Cardiac fibroblast (primary cell): ENCODE measurements at regions not wholly inside any gene's neighbourhood (a gene's known extent, or its start where the extent isn't known, plus 50 kb on each side); places are given as distances from the start of the nearest gene placed in this dataset.

Source experiments
- DNase-seq, 2 donors: peaks; one replicate each; pipeline versions ENCODE4 v3.0.0 to v3.0.0-alpha.2; 2010; ENCODE audit warnings: low read depth in 2 of 2
- H3K4me3 ChIP-seq, 2 donors: replicated peaks in 1 of 2; 1 replicate in 1 of 2; 2 replicates in 1 of 2; pipeline ENCODE4 v1.5.1; 2011; ENCODE audit warnings: low read depth in 2 of 2, low read length in 2 of 2, mild to moderate bottlenecking in 2 of 2, moderate library complexity in 1 of 2
- CTCF ChIP-seq: IDR thresholded peaks from one replicate; pipeline ENCODE4 v1.5.1; 2011; ENCODE audit warnings: low read depth, mild to moderate bottlenecking, low read length, inconsistent platforms

GRCh38 chr2:43077876-43078275 is 148.5 kb downstream of the ZFP36L2 start:
- H3K4me3 ChIP-seq, result no peak overlapping the region
- no peak for TF ChIP-seq CTCF
- DNase-seq, result no peak

GRCh38 chr2:43076676-43077075 is 149.7 kb downstream of the ZFP36L2 start:
- no peak overlapping the region for H3K4me3 ChIP-seq
- DNase-seq, result no peak
- no peak for TF ChIP-seq CTCF

- peak; percentile 87 to 89 for DNase-seq
- H3K4me3 ChIP-seq, result no peak overlapping the region
- TF ChIP-seq CTCF, result no peak
These were observed 150.4 kb downstream of the ZFP36L2 start for GRCh38 chr2:43075811-43076585.

GRCh38 chr2:43075054-43075593 is 151.3 kb downstream of the ZFP36L2 start:
- peak; percentile 96 to 98 for DNase-seq
- peak; percentile 21 for TF ChIP-seq CTCF
- H3K4me3 ChIP-seq, result no peak overlapping the region

- no peak overlapping the region for H3K4me3 ChIP-seq
- TF ChIP-seq CTCF, result no peak
- DNase-seq, result no peak
These were observed 151.8 kb downstream of the ZFP36L2 start for GRCh38 chr2:43074592-43075053.

- no peak overlapping the region for H3K4me3 ChIP-seq
- TF ChIP-seq CTCF, result no peak
- DNase-seq, result no peak
These were observed 152.4 kb downstream of the ZFP36L2 start for GRCh38 chr2:43074052-43074451.

- H3K4me3 ChIP-seq, result no peak overlapping the region
- peak; percentile 74 to 77 for DNase-seq
- no peak for TF ChIP-seq CTCF
These were observed 153.0 kb downstream of the ZFP36L2 start for GRCh38 chr2:43073401-43073825.
